Hepatocyte (in vitro differentiated cells): ENCODE measurements at regions not wholly inside any gene's neighbourhood (a gene's known extent, or its start where the extent isn't known, plus 50 kb on each side); places are given as distances from the start of the nearest gene placed in this dataset.

Experiments
- EZH2phosphoT487 ChIP-seq: fragments of 200-600 bp; sonication (generic); IDR thresholded peaks from one replicate; pipeline ENCODE4 v1.6.1; 2018; ENCODE audit warnings: antibody characterized with exemption, mild to moderate bottlenecking, low read depth, moderate library complexity; ENCODE audit not compliant: unreplicated experiment, severe bottlenecking
- TF ChIP-seq, protein P1 (sequence below): fragments of 200-600 bp; sonication (generic); IDR thresholded peaks from 2 replicates; pipeline ENCODE4 v1.5.1; 2016; ENCODE audit warnings: antibody characterized with exemption, mild to moderate bottlenecking; ENCODE audit not compliant: poor library complexity

DNA sequence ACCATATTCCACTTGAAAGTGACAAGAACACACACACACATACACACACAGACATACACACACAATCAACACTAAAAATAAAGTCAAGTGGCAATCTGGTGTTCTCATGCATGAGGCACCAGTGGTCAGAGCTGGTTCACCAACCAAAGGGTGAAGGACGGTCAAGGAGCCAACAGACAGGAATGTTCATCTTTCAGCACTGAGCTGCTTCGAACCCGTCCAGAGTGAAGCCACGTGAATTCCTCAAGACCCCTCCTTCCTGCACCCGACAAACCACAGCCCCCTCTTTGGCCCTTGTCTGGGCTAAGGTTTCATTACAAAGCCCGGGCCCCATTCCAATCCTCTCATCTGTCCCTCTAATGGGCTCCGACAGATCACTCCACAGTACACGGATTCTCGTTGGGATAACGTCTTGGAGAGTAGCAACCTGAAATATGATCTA lies 84.5 kb upstream of the SMIM23 start:
- TF ChIP-seq, protein P1, sequence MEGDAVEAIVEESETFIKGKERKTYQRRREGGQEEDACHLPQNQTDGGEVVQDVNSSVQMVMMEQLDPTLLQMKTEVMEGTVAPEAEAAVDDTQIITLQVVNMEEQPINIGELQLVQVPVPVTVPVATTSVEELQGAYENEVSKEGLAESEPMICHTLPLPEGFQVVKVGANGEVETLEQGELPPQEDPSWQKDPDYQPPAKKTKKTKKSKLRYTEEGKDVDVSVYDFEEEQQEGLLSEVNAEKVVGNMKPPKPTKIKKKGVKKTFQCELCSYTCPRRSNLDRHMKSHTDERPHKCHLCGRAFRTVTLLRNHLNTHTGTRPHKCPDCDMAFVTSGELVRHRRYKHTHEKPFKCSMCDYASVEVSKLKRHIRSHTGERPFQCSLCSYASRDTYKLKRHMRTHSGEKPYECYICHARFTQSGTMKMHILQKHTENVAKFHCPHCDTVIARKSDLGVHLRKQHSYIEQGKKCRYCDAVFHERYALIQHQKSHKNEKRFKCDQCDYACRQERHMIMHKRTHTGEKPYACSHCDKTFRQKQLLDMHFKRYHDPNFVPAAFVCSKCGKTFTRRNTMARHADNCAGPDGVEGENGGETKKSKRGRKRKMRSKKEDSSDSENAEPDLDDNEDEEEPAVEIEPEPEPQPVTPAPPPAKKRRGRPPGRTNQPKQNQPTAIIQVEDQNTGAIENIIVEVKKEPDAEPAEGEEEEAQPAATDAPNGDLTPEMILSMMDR: no peak
- TF ChIP-seq EZH2phosphoT487: no peak
